Progenitor cell of endocrine pancreas (in vitro differentiated cells): ENCODE measurements at regions not wholly inside any gene's neighbourhood (a gene's known extent, or its start where the extent isn't known, plus 50 kb on each side); places are given as distances from the start of the nearest gene placed in this dataset.
"Not testable (repeated sequence)": the region's sequence is repeated elsewhere in the genome, so short reads cannot be mapped to it uniquely, and the experiment has no call there.

Experiments used
- DNase-seq: peaks from one replicate; pipeline ENCODE4 v3.0.0; 2021; ENCODE audit warnings: low spot score; ENCODE audit not compliant: unreplicated experiment
- H3K27ac Mint-ChIP-seq: 2 replicates; pipeline ENCODE4 v1.8.0; 2021; ENCODE audit warnings: mild to moderate bottlenecking, moderate library complexity, mixed read lengths
- H3K27me3 Mint-ChIP-seq: 2 replicates; pipeline ENCODE4 v1.8.0; 2021; ENCODE audit warnings: mixed read lengths
- H3K36me3 Mint-ChIP-seq: 2 replicates; pipeline ENCODE4 v1.8.0; 2022; ENCODE audit warnings: mixed read lengths; ENCODE audit not compliant: insufficient read depth
- H3K4me1 Mint-ChIP-seq: 2 replicates; pipeline ENCODE4 v1.8.0; 2021; ENCODE audit warnings: low read depth, mixed read lengths
- H3K4me3 Mint-ChIP-seq: 2 replicates; pipeline ENCODE4 v1.8.0; 2021; ENCODE audit warnings: low read depth, mild to moderate bottlenecking, moderate library complexity, mixed read lengths
- H3K9me3 Mint-ChIP-seq: 2 replicates; pipeline ENCODE4 v1.8.0; 2021; ENCODE audit warnings: low read depth, mixed read lengths
- TF ChIP-seq, protein P1 (sequence below): fragments of 200-600 bp; sonication (generic); IDR thresholded peaks from one replicate; pipeline ENCODE4 v1.5.0; 2021; ENCODE audit warnings: antibody characterized with exemption, mild to moderate bottlenecking; ENCODE audit not compliant: unreplicated experiment

- Mint-ChIP-seq H3K27me3 (peaks cover 3% of the 10 kb centered on the region), H3K27ac (no peak overlapping the region), H3K36me3 (no peaks in the 10 kb centered on the region), H3K4me3 (no peak overlapping the region), H3K9me3 (no peaks in the 10 kb centered on the region), H3K4me1 (peaks cover 9% of the 10 kb centered on the region)
- TF ChIP-seq, protein P1, sequence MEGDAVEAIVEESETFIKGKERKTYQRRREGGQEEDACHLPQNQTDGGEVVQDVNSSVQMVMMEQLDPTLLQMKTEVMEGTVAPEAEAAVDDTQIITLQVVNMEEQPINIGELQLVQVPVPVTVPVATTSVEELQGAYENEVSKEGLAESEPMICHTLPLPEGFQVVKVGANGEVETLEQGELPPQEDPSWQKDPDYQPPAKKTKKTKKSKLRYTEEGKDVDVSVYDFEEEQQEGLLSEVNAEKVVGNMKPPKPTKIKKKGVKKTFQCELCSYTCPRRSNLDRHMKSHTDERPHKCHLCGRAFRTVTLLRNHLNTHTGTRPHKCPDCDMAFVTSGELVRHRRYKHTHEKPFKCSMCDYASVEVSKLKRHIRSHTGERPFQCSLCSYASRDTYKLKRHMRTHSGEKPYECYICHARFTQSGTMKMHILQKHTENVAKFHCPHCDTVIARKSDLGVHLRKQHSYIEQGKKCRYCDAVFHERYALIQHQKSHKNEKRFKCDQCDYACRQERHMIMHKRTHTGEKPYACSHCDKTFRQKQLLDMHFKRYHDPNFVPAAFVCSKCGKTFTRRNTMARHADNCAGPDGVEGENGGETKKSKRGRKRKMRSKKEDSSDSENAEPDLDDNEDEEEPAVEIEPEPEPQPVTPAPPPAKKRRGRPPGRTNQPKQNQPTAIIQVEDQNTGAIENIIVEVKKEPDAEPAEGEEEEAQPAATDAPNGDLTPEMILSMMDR: no peak
- DNase-seq: no peak
These were observed 899.3 kb downstream of the UQCRFS1 start for GRCh38 chr19:28313633-28314032.

GRCh38 chr19:28312269-28312668 is 900.7 kb downstream of the UQCRFS1 start:
- no peaks in the 10 kb centered on the region for H3K9me3 Mint-ChIP-seq
- TF ChIP-seq, protein P1: no peak
- peaks cover 1% of the 10 kb centered on the region for H3K27me3 Mint-ChIP-seq
- no peaks in the 10 kb centered on the region for H3K36me3 Mint-ChIP-seq
- no peak overlapping the region for H3K4me3 Mint-ChIP-seq
- no peak for DNase-seq
- H3K27ac Mint-ChIP-seq: no peak overlapping the region
- H3K4me1 Mint-ChIP-seq: peaks cover 9% of the 10 kb centered on the region

DNA sequence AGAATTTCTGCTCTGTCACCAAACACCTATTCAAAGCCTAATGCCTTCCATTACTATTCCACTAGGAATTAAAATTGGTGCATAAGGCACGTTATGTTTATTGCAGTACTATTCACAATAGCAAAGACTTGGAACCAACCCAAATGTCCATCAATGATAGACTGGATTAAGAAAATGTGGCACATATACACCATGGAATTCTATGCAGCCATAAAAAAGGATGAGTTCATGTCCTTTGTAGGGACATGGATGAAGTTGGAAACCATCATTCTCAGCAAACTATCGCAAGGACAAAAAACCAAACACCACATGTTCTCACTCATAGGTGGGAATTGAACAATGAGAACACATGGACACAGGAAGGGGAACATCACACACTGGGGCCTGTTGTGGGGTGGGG is 902.1 kb downstream of the UQCRFS1 start:
- DNase-seq, H3K4me3 Mint-ChIP-seq, H3K27ac Mint-ChIP-seq, H3K36me3 Mint-ChIP-seq, H3K4me1 Mint-ChIP-seq, H3K27me3 Mint-ChIP-seq, H3K9me3 Mint-ChIP-seq: not testable (repeated sequence)

DNA sequence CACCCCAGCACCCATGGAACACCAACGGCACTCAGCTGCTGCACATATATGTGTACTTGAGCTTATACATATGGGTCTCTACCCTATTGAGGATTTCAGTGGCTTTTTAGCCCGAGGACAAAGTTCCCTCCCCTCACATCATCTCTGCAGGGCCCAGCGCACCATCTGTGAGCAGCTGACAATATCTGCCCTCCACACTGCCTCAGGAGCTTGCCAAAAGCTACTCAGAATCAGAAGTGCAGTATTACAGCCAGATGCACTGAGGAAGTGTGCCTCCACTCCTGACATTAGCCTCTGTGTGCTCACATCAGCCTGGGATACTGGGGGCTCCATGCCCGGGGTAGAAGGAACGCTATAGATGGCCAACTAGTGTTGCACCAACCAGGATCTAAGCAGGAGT is 903.9 kb downstream of the UQCRFS1 start:
- Mint-ChIP-seq H3K27ac (no peak overlapping the region), H3K4me3 (no peak overlapping the region), H3K27me3 (no peaks in the 10 kb centered on the region), H3K4me1 (peaks cover 4% of the 10 kb centered on the region), H3K9me3 (no peaks in the 10 kb centered on the region), H3K36me3 (no peaks in the 10 kb centered on the region)
- TF ChIP-seq, protein P1: no peak
- DNase-seq: no peak

- DNase-seq: no peak
- Mint-ChIP-seq H3K36me3 (no peaks in the 10 kb centered on the region), H3K4me3 (no peak overlapping the region), H3K27ac (no peak overlapping the region), H3K9me3 (no peaks in the 10 kb centered on the region), H3K4me1 (no peaks in the 10 kb centered on the region), H3K27me3 (peaks cover 4% of the 10 kb centered on the region)
- TF ChIP-seq, protein P1: no peak
These were observed 905.0 kb downstream of the UQCRFS1 start for GRCh38 chr19:28307963-28308362.

GRCh38 chr19:28307487-28307886 is 905.5 kb downstream of the UQCRFS1 start:
- DNase-seq: no peak
- H3K27me3 Mint-ChIP-seq: peaks cover 4% of the 10 kb centered on the region

More at GRCh38 chr19:28307487-28307886, 905.5 kb downstream of the UQCRFS1 start:
- Mint-ChIP-seq H3K27ac (no peak overlapping the region), H3K9me3 (no peaks in the 10 kb centered on the region), H3K4me3 (no peak overlapping the region), H3K36me3 (no peaks in the 10 kb centered on the region), H3K4me1 (no peaks in the 10 kb centered on the region)
- TF ChIP-seq, protein P1: no peak
